ENCODE measurements at regions not wholly inside any gene's neighbourhood (a gene's known extent, or its start where the extent isn't known, plus 50 kb on each side); places are given as distances from the start of the nearest gene placed in this dataset.

- no peak for DNase-seq (ENCODE audit: low read depth in 2 of 2)
- no peaks in the 10 kb centered on the region for H3K36me3 ChIP-seq (ENCODE audit: control insufficient read depth, insufficient read depth, low read length)
- no peak overlapping the region for H3K4me2 ChIP-seq (ENCODE audit: extremely low read depth, insufficient read depth, low read length)
Observed at GRCh38 chr4:78720204-78720603, 55.9 kb upstream of the BMP2K start.

DNA sequence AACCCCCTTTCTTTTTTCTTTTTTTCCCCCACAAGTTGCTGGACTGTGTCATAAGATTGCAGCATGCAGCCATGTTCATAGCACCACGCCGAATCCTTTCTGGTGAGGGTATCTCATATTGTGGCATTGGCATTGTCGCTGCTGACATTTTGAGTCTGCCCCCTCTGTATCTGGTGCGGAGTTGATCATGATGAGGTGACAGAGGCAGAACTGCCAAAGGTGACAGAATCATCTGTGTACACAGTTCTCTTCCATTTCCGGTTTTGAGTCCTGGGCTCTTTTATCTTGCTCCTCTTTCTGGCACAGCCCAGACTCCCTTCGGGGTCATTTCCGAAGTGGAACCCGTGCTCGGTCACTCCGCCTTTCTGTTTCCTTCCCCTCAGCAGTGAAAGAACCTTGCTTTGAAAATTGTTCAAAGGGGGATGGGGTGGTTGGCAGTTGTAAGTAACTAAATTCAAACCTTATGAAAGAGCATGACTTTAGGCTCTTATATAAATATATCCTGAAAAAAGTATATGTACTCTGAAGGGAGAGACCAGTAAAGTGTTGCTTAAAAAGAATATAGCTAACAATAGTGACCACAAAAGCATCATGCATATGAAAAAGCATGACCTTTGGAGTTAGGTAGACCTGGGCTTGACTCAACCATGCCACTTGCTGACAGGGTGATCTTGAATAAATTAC lies 55.0 kb upstream of the BMP2K start:
- Histone ChIP-seq H3K4me3 (replicated peaks in 1 of 4; ENCODE audit: control extremely low read depth in 1 of 4, insufficient read depth in 1 of 4, low read depth in 3 of 4, low read length in 4 of 4) (no peak overlapping the region), H4K20me1 (ENCODE audit: control insufficient read depth, extremely low read depth, insufficient read depth, low read length) (no peaks in the 10 kb centered on the region), H3K9me3 (ENCODE audit: control insufficient read depth, insufficient read depth, low read depth, low read length) (no peaks in the 10 kb centered on the region), H3K36me3 (ENCODE audit: control insufficient read depth, insufficient read depth, low read length) (no peaks in the 10 kb centered on the region), H3K27ac (ENCODE audit: insufficient read depth, low read length) (no peak overlapping the region), H3K9ac (ENCODE audit: insufficient read depth, low read length) (no peak overlapping the region), H3K27me3 (ENCODE audit: control insufficient read depth, insufficient read depth, low read length) (no peaks in the 10 kb centered on the region), H3K4me1 (ENCODE audit: control insufficient read depth, extremely low read depth, insufficient read depth, low read length) (no peaks in the 10 kb centered on the region), H3K4me2 (ENCODE audit: extremely low read depth, insufficient read depth, low read length) (no peak overlapping the region), H2AFZ (ENCODE audit: low read length) (peak overlapping the region; percentile 67), H3K79me2 (ENCODE audit: control insufficient read depth, insufficient read depth, low read length) (no peaks in the 10 kb centered on the region)
- no peak for TF ChIP-seq EZH2 (IDR thresholded peaks at IDR 0.05; ENCODE audit: low read length, missing control alignments)
- TF ChIP-seq, protein P1, sequence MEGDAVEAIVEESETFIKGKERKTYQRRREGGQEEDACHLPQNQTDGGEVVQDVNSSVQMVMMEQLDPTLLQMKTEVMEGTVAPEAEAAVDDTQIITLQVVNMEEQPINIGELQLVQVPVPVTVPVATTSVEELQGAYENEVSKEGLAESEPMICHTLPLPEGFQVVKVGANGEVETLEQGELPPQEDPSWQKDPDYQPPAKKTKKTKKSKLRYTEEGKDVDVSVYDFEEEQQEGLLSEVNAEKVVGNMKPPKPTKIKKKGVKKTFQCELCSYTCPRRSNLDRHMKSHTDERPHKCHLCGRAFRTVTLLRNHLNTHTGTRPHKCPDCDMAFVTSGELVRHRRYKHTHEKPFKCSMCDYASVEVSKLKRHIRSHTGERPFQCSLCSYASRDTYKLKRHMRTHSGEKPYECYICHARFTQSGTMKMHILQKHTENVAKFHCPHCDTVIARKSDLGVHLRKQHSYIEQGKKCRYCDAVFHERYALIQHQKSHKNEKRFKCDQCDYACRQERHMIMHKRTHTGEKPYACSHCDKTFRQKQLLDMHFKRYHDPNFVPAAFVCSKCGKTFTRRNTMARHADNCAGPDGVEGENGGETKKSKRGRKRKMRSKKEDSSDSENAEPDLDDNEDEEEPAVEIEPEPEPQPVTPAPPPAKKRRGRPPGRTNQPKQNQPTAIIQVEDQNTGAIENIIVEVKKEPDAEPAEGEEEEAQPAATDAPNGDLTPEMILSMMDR (conservative IDR thresholded peaks at IDR 0.05 in 1 of 2, IDR thresholded peaks at IDR 0.05 in 1 of 2; ENCODE audit: low read depth in 1 of 2, low read length in 2 of 2), result no peak
- DNase-seq (ENCODE audit: low read depth in 2 of 2), result no peak

More at GRCh38 chr4:78720204-78720603, 55.9 kb upstream of the BMP2K start:
- H3K27me3 ChIP-seq (ENCODE audit: control insufficient read depth, insufficient read depth, low read length), result no peaks in the 10 kb centered on the region
- no peak overlapping the region for H3K9ac ChIP-seq (ENCODE audit: insufficient read depth, low read length)
- H4K20me1 ChIP-seq (ENCODE audit: control insufficient read depth, extremely low read depth, insufficient read depth, low read length), result no peaks in the 10 kb centered on the region
- H2AFZ ChIP-seq (ENCODE audit: low read length), result no peak overlapping the region
- TF ChIP-seq, protein P1 (conservative IDR thresholded peaks at IDR 0.05 in 1 of 2, IDR thresholded peaks at IDR 0.05 in 1 of 2; ENCODE audit: low read depth in 1 of 2, low read length in 2 of 2), result no peak
- no peak overlapping the region for H3K4me3 ChIP-seq (replicated peaks in 1 of 4; ENCODE audit: control extremely low read depth in 1 of 4, insufficient read depth in 1 of 4, low read depth in 3 of 4, low read length in 4 of 4)
- H3K79me2 ChIP-seq (ENCODE audit: control insufficient read depth, insufficient read depth, low read length), result no peaks in the 10 kb centered on the region
- H3K4me1 ChIP-seq (ENCODE audit: control insufficient read depth, extremely low read depth, insufficient read depth, low read length), result no peaks in the 10 kb centered on the region
- no peaks in the 10 kb centered on the region for H3K9me3 ChIP-seq (ENCODE audit: control insufficient read depth, insufficient read depth, low read depth, low read length)
- no peak overlapping the region for H3K27ac ChIP-seq (ENCODE audit: insufficient read depth, low read length)

DNA sequence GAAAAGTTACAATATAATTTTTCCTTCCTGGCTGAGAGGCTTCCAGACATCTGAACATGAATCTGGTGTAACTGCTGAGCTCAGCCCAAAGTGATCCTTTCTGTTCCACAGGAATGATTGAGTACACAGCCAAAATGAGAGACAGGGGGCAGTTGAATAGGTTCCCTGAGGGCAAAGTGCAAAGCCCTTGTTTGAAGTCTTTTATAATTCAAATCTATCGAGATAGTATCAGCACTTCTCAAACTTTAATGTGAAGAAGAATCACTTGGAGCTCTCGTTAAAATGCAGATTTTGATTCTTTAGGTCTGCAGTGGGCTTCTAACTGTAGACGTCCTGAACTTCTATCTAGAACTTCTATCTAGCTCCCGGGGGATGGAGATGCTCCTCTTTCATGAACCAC lies 54.4 kb upstream of the BMP2K start:
- no peaks in the 10 kb centered on the region for H3K36me3 ChIP-seq (ENCODE audit: control insufficient read depth, insufficient read depth, low read length)
- no peaks in the 10 kb centered on the region for H3K27me3 ChIP-seq (ENCODE audit: control insufficient read depth, insufficient read depth, low read length)
- H3K4me3 ChIP-seq (replicated peaks in 1 of 4; ENCODE audit: control extremely low read depth in 1 of 4, insufficient read depth in 1 of 4, low read depth in 3 of 4, low read length in 4 of 4), result no peak overlapping the region
- DNase-seq (ENCODE audit: low read depth in 2 of 2), result no peak
- H2AFZ ChIP-seq (ENCODE audit: low read length), result no peak overlapping the region
- TF ChIP-seq, protein P1 (conservative IDR thresholded peaks at IDR 0.05 in 1 of 2, IDR thresholded peaks at IDR 0.05 in 1 of 2; ENCODE audit: low read depth in 1 of 2, low read length in 2 of 2), result no peak
- no peak for TF ChIP-seq EZH2 (IDR thresholded peaks at IDR 0.05; ENCODE audit: low read length, missing control alignments)
- no peaks in the 10 kb centered on the region for H4K20me1 ChIP-seq (ENCODE audit: control insufficient read depth, extremely low read depth, insufficient read depth, low read length)
- no peak overlapping the region for H3K9ac ChIP-seq (ENCODE audit: insufficient read depth, low read length)
- no peaks in the 10 kb centered on the region for H3K4me1 ChIP-seq (ENCODE audit: control insufficient read depth, extremely low read depth, insufficient read depth, low read length)
- H3K9me3 ChIP-seq (ENCODE audit: control insufficient read depth, insufficient read depth, low read depth, low read length), result no peaks in the 10 kb centered on the region
- H3K27ac ChIP-seq (ENCODE audit: insufficient read depth, low read length), result no peak overlapping the region
- H3K4me2 ChIP-seq (ENCODE audit: extremely low read depth, insufficient read depth, low read length), result no peak overlapping the region
- H3K79me2 ChIP-seq (ENCODE audit: control insufficient read depth, insufficient read depth, low read length), result no peaks in the 10 kb centered on the region

All from fibroblast of lung (primary cell).